K562 (cell line): ENCODE measurements at regions not wholly inside any gene's neighbourhood (a gene's known extent, or its start where the extent isn't known, plus 50 kb on each side); places are given as distances from the start of the nearest gene placed in this dataset.

Experiments
- ATAC-seq: fragments of 200-7000 bp; cut with Tn5 transposase; 3 replicates; pipeline ENCODE4 v1.9.1; 2020; ENCODE audit warnings: moderate library complexity
- BruUV-seq: library from RNA; stranded (reverse); fragments of 400-500 nt; replicated peaks from 2 replicates; lab custom pipeline; 2021; lab: Mats Ljungman, UMichigan
- CTCF ChIA-PET: fragments of 300-600 bp; formaldehyde crosslinking; extraction: SDS; loops from one replicate; lab custom pipeline; 2021; ENCODE audit warnings: low intra/inter-chr PET ratio; lab: Yijun Ruan, JAX
- POLR2A ChIA-PET: fragments of 300-600, 350-650 bp; sonication (Branson Sonifier 250); formaldehyde crosslinking; extraction: SDS; loops from one replicate; lab custom pipeline; 2021; ENCODE audit warnings: antibody characterized with exemption, inconsistent platforms; lab: Yijun Ruan, JAX
- DNase-seq, 4 experiments: peaks; one replicate each; pipeline versions ENCODE4 v3.0.0 to v3.0.0-alpha.2; 2011 to 2018; ENCODE audit warnings: low spot score in 3 of 4, mixed read lengths in 3 of 4; ENCODE audit errors: extremely low read depth in 1 of 4
- FAIRE-seq: peaks from 2 replicates; lab custom pipeline; 2011; peaks lifted over from hg19 to GRCh38; lab: Jason Lieb, UNC
- H2AFZ ChIP-seq: 2 replicates; pipeline ENCODE4 v1.6.0; 2011; ENCODE audit warnings: low read depth, low read length, control low read depth, inconsistent platforms
- H3K27ac ChIP-seq: fragments of 200-600 bp; 3 replicates; pipeline ENCODE4 v1.8.0; 2011; ENCODE audit warnings: low read depth, mild to moderate bottlenecking, control low read depth, inconsistent platforms, low read length, moderate library complexity, mixed read lengths; ENCODE audit errors: extremely low read depth
- H3K27me3 ChIP-seq, 2 experiments: fragments of 300-600 bp in 1 of 2; 2 replicates in 1 of 2; 3 replicates in 1 of 2; pipeline versions ENCODE4 v1.6.0 to v1.8.0; 2011; ENCODE audit warnings: inconsistent platforms in 2 of 2, low read length in 2 of 2, mild to moderate bottlenecking in 1 of 2, mixed read lengths in 1 of 2, moderate library complexity in 1 of 2; ENCODE audit not compliant: control insufficient read depth in 2 of 2, insufficient read depth in 2 of 2
- H3K36me3 ChIP-seq: fragments of 300-600 bp; 3 replicates; pipeline ENCODE4 v1.8.0; 2011; ENCODE audit warnings: mild to moderate bottlenecking, low read length, inconsistent platforms; ENCODE audit not compliant: control insufficient read depth, insufficient read depth
- H3K4me1 ChIP-seq, 2 experiments: fragments of 200-600 bp in 1 of 2; replicated peaks in 1 of 2; 2 replicates in 1 of 2; 3 replicates in 1 of 2; pipeline versions ENCODE4 v1.5.1 to v1.8.0; 2011; ENCODE audit warnings: inconsistent platforms in 2 of 2, low read length in 2 of 2, mild to moderate bottlenecking in 1 of 2, mixed read lengths in 1 of 2, moderate library complexity in 1 of 2; ENCODE audit not compliant: control insufficient read depth in 2 of 2, insufficient read depth in 2 of 2
- H3K4me2 ChIP-seq: 2 replicates; pipeline ENCODE4 v1.6.1; 2011; ENCODE audit warnings: low read length, control low read depth, inconsistent platforms, mixed read lengths; ENCODE audit not compliant: insufficient read depth
- H3K4me3 ChIP-seq: fragments of 200-600 bp; sonication (generic), shearing (Covaris generic); 2 replicates; pipeline ENCODE4 v1.5.1; 2016; ENCODE audit warnings: control low read depth, inconsistent platforms
- H3K79me2 ChIP-seq: fragments of 200-600 bp; 3 replicates; pipeline ENCODE4 v1.8.0; 2011; ENCODE audit warnings: low read length, inconsistent platforms; ENCODE audit not compliant: control insufficient read depth, insufficient read depth
- H3K9ac ChIP-seq, 2 experiments: 2 replicates each; pipeline versions ENCODE4 v1.6.0 to v1.6.1; 2011; ENCODE audit warnings: low read depth in 2 of 2, low read length in 2 of 2, control low read depth in 1 of 2, inconsistent platforms in 1 of 2, mild to moderate bottlenecking in 1 of 2, mixed read lengths in 1 of 2; ENCODE audit not compliant: insufficient read depth in 1 of 2
- H3K9me1 ChIP-seq: one replicate; pipeline ENCODE4 v1.6.0; 2011; ENCODE audit warnings: inconsistent platforms, mild to moderate bottlenecking, low read length, moderate library complexity; ENCODE audit not compliant: control insufficient read depth, insufficient read depth
- H3K9me3 ChIP-seq: replicated peaks from 2 replicates; pipeline ENCODE4 v1.5.1; 2011; ENCODE audit warnings: low read depth, low read length, inconsistent platforms; ENCODE audit not compliant: control insufficient read depth, insufficient read depth
- H4K20me1 ChIP-seq: replicated peaks from 2 replicates; pipeline ENCODE4 v1.6.1; 2011; ENCODE audit warnings: low read length, inconsistent platforms, mixed read lengths; ENCODE audit not compliant: control insufficient read depth, insufficient read depth
- ADNP ChIP-seq: fragments of 200-800 bp; sonication (Bioruptor generic); IDR thresholded peaks from 2 replicates; pipeline ENCODE4 v1.6.1; 2016; ENCODE audit warnings: missing genetic modification characterization, missing compliant biosample characterization
- AFF4 ChIP-seq: sonication (generic); formaldehyde crosslinking; IDR thresholded peaks from 2 replicates; pipeline ENCODE4 v1.8.0; 2023; ENCODE audit warnings: mild to moderate bottlenecking, missing genetic modification reagents
- ARID4B ChIP-seq: sonication (generic); formaldehyde crosslinking; IDR thresholded peaks from 2 replicates; pipeline ENCODE4 v1.8.0; 2022; ENCODE audit warnings: mild to moderate bottlenecking, missing genetic modification reagents
- BRCA1 ChIP-seq, 2 experiments: fragments of 450-650 bp in 1 of 2; sonication (generic) in 1 of 2; formaldehyde crosslinking in 1 of 2; IDR thresholded peaks; 2 replicates each; pipeline versions ENCODE4 v1.5.0 to v1.6.1; 2017 to 2020; ENCODE audit warnings: mild to moderate bottlenecking in 1 of 2, missing genetic modification reagents in 1 of 2
- CBFA2T3 ChIP-seq: fragments of 450-650 bp; IDR thresholded peaks from 2 replicates; pipeline ENCODE4 v1.6.1; 2017
- FOSL1 ChIP-seq: fragments of 200-800 bp; sonication (Bioruptor generic); conservative IDR thresholded peaks from 2 replicates; pipeline ENCODE4 v1.6.1; 2016; ENCODE audit warnings: missing genetic modification characterization, missing compliant biosample characterization
- HDAC2 ChIP-seq: fragments of 450-650 bp; IDR thresholded peaks from 2 replicates; pipeline ENCODE4 v1.6.1; 2016; ENCODE audit warnings: mild to moderate bottlenecking
- RHOXF2B ChIP-seq: fragments of 250-450 bp; sonication (Bioruptor Pico); conservative IDR thresholded peaks from 2 replicates; pipeline ENCODE4 v1.5.1; 2021
- SMAD4 ChIP-seq: fragments of 250-450 bp; sonication (Bioruptor Pico); conservative IDR thresholded peaks from 2 replicates; pipeline ENCODE4 v1.8.0; 2021; ENCODE audit warnings: inconsistent platforms, mild to moderate bottlenecking, moderate library complexity
- TBL1XR1 ChIP-seq, 2 experiments: IDR thresholded peaks; 2 replicates each; pipeline ENCODE4 v1.6.1; 2012; ENCODE audit warnings: improper control_type of control experiment in 2 of 2, low read length in 2 of 2, mild to moderate bottlenecking in 1 of 2
- U2AF1 ChIP-seq: fragments of 200-400 bp; formaldehyde crosslinking; optimal IDR thresholded peaks from 2 replicates; pipeline ENCODE3; 2017; ENCODE audit warnings: mild to moderate bottlenecking, low read depth, low read length, moderate library complexity
- WHSC1 ChIP-seq: IDR thresholded peaks from one replicate; pipeline ENCODE4 v1.6.1; 2012; ENCODE audit warnings: low read length, control low read depth, inconsistent platforms
- YY1 ChIP-seq, 3 experiments: IDR thresholded peaks; 2 replicates each; pipeline ENCODE4 v1.6.1; 2011; ENCODE audit warnings: low read length in 2 of 3, mild to moderate bottlenecking in 2 of 3, moderate library complexity in 2 of 3, borderline replicate concordance in 1 of 3, control low read depth in 1 of 3, low read depth in 1 of 3; ENCODE audit not compliant: insufficient read depth in 3 of 3, insufficient replicate concordance in 2 of 3, control insufficient read depth in 1 of 3, insufficient read length in 1 of 3; ENCODE audit errors: extremely low read depth in 1 of 3
- ZNF224 ChIP-seq: sonication (generic); formaldehyde crosslinking; IDR thresholded peaks from 2 replicates; pipeline ENCODE4 v1.8.0; 2022; ENCODE audit warnings: mild to moderate bottlenecking, missing genetic modification reagents
- WGBS: fragments of 100-300 bp; shearing (Covaris generic); methylation state at CpG from one replicate; pipeline ENCODE4 v1.1.6; 2016; ENCODE audit warnings: low coverage, mixed read lengths; ENCODE audit not compliant: insufficient coverage; ENCODE audit errors: missing lambda C conversion rate; 5-methylcytosine and 5-hydroxymethylcytosine counted together
- in situ Hi-C: fragments of 300-500 bp; cut with MboI; formaldehyde crosslinking; loops from 4 replicates; pipeline ENCODE4 v1.15.0; 2018; ENCODE audit warnings: inconsistent platforms, mixed read lengths
- intact Hi-C: fragments of 100-400 bp; cut with micrococcal nuclease; formaldehyde crosslinking; loops from 2 replicates; pipeline ENCODE4 v1.14.2; 2022

- no peak for TF ChIP-seq SMAD4 (CRISPR knock-in tag)
- no peak for TF ChIP-seq BRCA1 (IDR thresholded peaks at IDR 0.05)
- TF ChIP-seq BRCA1 (CRISPR knock-in tag; IDR thresholded peaks at IDR 0.05) = no peak
- no peak for TF ChIP-seq U2AF1
- no peak for TF ChIP-seq WHSC1
- no peak for TF ChIP-seq ARID4B
- no peak for TF ChIP-seq HDAC2
- TF ChIP-seq, all 486 proteins: peak for 0
Measured at GRCh38 chr15:26355472-26356074, 417.3 kb downstream of the GABRB3 start (continued).

- no peaks in the 10 kb centered on the region for H3K79me2 ChIP-seq
- no peak overlapping the region for H3K4me2 ChIP-seq
- H3K4me1 ChIP-seq = no peaks in the 10 kb centered on the region
- FAIRE-seq (no peak), ATAC-seq (no peak), DNase-seq (no peak)
- 0% methylated on average over 4 of the region's 4 CpGs for WGBS
- CTCF ChIA-PET = no interaction called here
- no peaks in the 10 kb centered on the region for H4K20me1 ChIP-seq
- H3K27ac ChIP-seq = no peak overlapping the region
- no peaks in the 10 kb centered on the region for H3K9me3 ChIP-seq
- no peaks in the 10 kb centered on the region for H3K27me3 ChIP-seq
- no peak overlapping the region for H3K4me3 ChIP-seq
- no peak overlapping the region for H3K9ac ChIP-seq
- POLR2A ChIA-PET = no interaction called here
- in situ Hi-C loops (no loop called here), intact Hi-C loops (no loop called here)
- no TSS peak for BruUV-seq
- H2AFZ ChIP-seq = no peak overlapping the region
- H3K9me1 ChIP-seq = no peaks in the 10 kb centered on the region
- H3K36me3 ChIP-seq = no peaks in the 10 kb centered on the region
- TF ChIP-seq YY1 (IDR thresholded peaks at IDR 0.05; ENCODE audit: borderline replicate concordance in 1 of 3, control insufficient read depth in 1 of 3, extremely low read depth in 1 of 3, insufficient read depth in 3 of 3, insufficient read length in 1 of 3, insufficient replicate concordance in 2 of 3, low read depth in 1 of 3, low read length in 2 of 3) (no peak), TBL1XR1 (IDR thresholded peaks at IDR 0.05; ENCODE audit: low read length in 2 of 2) (no peak), ADNP (tag) (no peak), CBFA2T3 (no peak), RHOXF2B (CRISPR knock-in tag) (no peak), AFF4 (CRISPR knock-in tag) (no peak), ZNF224 (CRISPR knock-in tag) (no peak), FOSL1 (tag) (no peak)
Measured at GRCh38 chr15:26352909-26353308, 420.0 kb downstream of the GABRB3 start.
